SK-N-SH treated with all-trans-retinoic acid at 6 μM for 48 hours (cell line): ENCODE measurements at regions not wholly inside any gene's neighbourhood (a gene's known extent, or its start where the extent isn't known, plus 50 kb on each side); places are given as distances from the start of the nearest gene placed in this dataset.

ENCODE experiments used
- ATAC-seq: fragments of 200-7000 bp; cut with Tn5 transposase; 3 replicates; pipeline ENCODE4 v1.9.1; 2020; ENCODE audit warnings: mild to moderate bottlenecking, moderate library complexity
- ARNTL ChIP-seq: fragments of 450-650 bp; formaldehyde crosslinking; IDR thresholded peaks from 2 replicates; pipeline ENCODE4 v1.5.0; 2020; ENCODE audit warnings: low read depth, mild to moderate bottlenecking, moderate library complexity, borderline replicate concordance
- BACH2 ChIP-seq: fragments of 250-450 bp; sonication (Bioruptor Pico); IDR thresholded peaks from 2 replicates; pipeline ENCODE4 v1.9.0; 2021; ENCODE audit warnings: mild to moderate bottlenecking, borderline replicate concordance
- CREB5 ChIP-seq: fragments of 250-450 bp; sonication (Bioruptor Pico); IDR thresholded peaks from 2 replicates; pipeline ENCODE4 v1.5.1; 2020; ENCODE audit warnings: low read depth, mild to moderate bottlenecking, moderate library complexity
- CSDC2 ChIP-seq: fragments of 250-450 bp; sonication (Bioruptor Pico); IDR thresholded peaks from 2 replicates; pipeline ENCODE4 v1.5.0; 2020; ENCODE audit warnings: mild to moderate bottlenecking, moderate library complexity
- ESRRG ChIP-seq: fragments of 250-450 bp; sonication (Bioruptor Pico); IDR thresholded peaks from 2 replicates; pipeline ENCODE4 v1.6.1; 2021; ENCODE audit warnings: mild to moderate bottlenecking
- GLIS3 ChIP-seq: fragments of 250-450 bp; sonication (Bioruptor Pico); IDR thresholded peaks from 2 replicates; pipeline ENCODE4 v1.5.0; 2020; ENCODE audit warnings: mild to moderate bottlenecking, moderate library complexity
- ISL1 ChIP-seq: fragments of 250-450 bp; sonication (Bioruptor Pico); IDR thresholded peaks from 2 replicates; pipeline ENCODE4 v2.1.2; 2022; ENCODE audit warnings: mild to moderate bottlenecking, moderate library complexity
- OSR1 ChIP-seq: fragments of 250-450 bp; sonication (Bioruptor Pico); IDR thresholded peaks from 2 replicates; pipeline ENCODE4 v1.8.0; 2022; ENCODE audit warnings: moderate library complexity, mild to moderate bottlenecking, inconsistent platforms
- PPARA ChIP-seq: fragments of 250-450 bp; sonication (Bioruptor Pico); IDR thresholded peaks from 2 replicates; pipeline ENCODE4 v1.5.0; 2020; ENCODE audit warnings: mild to moderate bottlenecking, borderline replicate concordance
- RARB ChIP-seq: fragments of 250-450 bp; sonication (Bioruptor Pico); IDR thresholded peaks from 2 replicates; pipeline ENCODE4 v1.8.0; 2021; ENCODE audit warnings: mild to moderate bottlenecking, moderate library complexity
- SNAI2 ChIP-seq: fragments of 250-450 bp; sonication (Bioruptor Pico); IDR thresholded peaks from 2 replicates; pipeline ENCODE4 v1.5.0; 2020; ENCODE audit warnings: mild to moderate bottlenecking, moderate library complexity
- TCF4 ChIP-seq: fragments of 250-450 bp; sonication (Bioruptor Pico); IDR thresholded peaks from 2 replicates; pipeline ENCODE4 v1.8.0; 2021; ENCODE audit warnings: mild to moderate bottlenecking, moderate library complexity, borderline replicate concordance
- TOX ChIP-seq: fragments of 250-450 bp; sonication (Bioruptor Pico); IDR thresholded peaks from 2 replicates; pipeline ENCODE4 v1.8.0; 2021; ENCODE audit warnings: mild to moderate bottlenecking, moderate library complexity, borderline replicate concordance
- ZC3H10 ChIP-seq: fragments of 250-450 bp; sonication (Bioruptor Pico); IDR thresholded peaks from 2 replicates; pipeline ENCODE4 v1.5.1; 2021; ENCODE audit warnings: mild to moderate bottlenecking, moderate library complexity
- ZFP3 ChIP-seq: fragments of 250-450 bp; sonication (Bioruptor Pico); IDR thresholded peaks from 2 replicates; pipeline ENCODE4 v1.5.0; 2020; ENCODE audit warnings: mild to moderate bottlenecking, moderate library complexity
- ZFP30 ChIP-seq: fragments of 450-650 bp; formaldehyde crosslinking; IDR thresholded peaks from 2 replicates; pipeline ENCODE4 v1.5.0; 2022; ENCODE audit warnings: mild to moderate bottlenecking, moderate library complexity
- ZNF70 ChIP-seq: fragments of 450-650 bp; formaldehyde crosslinking; IDR thresholded peaks from 2 replicates; pipeline ENCODE4 v1.5.0; 2020; ENCODE audit warnings: mild to moderate bottlenecking, moderate library complexity
- ZNF8 ChIP-seq: fragments of 450-650 bp; formaldehyde crosslinking; IDR thresholded peaks from 2 replicates; pipeline ENCODE4 v1.5.0; 2020; ENCODE audit warnings: mild to moderate bottlenecking, moderate library complexity
- TF ChIP-seq, protein P1 (sequence below): fragments of 250-450 bp; sonication (Bioruptor Pico); IDR thresholded peaks from 2 replicates; pipeline ENCODE4 v1.5.1; 2021; ENCODE audit warnings: mild to moderate bottlenecking, moderate library complexity
- TF ChIP-seq, protein P2 (sequence below): fragments of 250-450 bp; sonication (Bioruptor Pico); IDR thresholded peaks from 2 replicates; pipeline ENCODE4 v1.8.0; 2021; ENCODE audit warnings: low read depth, mild to moderate bottlenecking, moderate library complexity, borderline replicate concordance
- TF ChIP-seq, protein P3 (sequence below): fragments of 250-450 bp; sonication (Bioruptor Pico); IDR thresholded peaks from 2 replicates; pipeline ENCODE4 v1.5.0; 2020; ENCODE audit warnings: mild to moderate bottlenecking, moderate library complexity
- TF ChIP-seq, protein P4 (sequence below): fragments of 250-450 bp; sonication (Bioruptor Pico); IDR thresholded peaks from 2 replicates; pipeline ENCODE4 v1.8.0; 2020; ENCODE audit warnings: mild to moderate bottlenecking, moderate library complexity, borderline replicate concordance

GRCh38 chr17:43328650-43329049 lies 70.1 kb upstream of the ARL4D start:
- no peak for ATAC-seq
- TF ChIP-seq BACH2 (CRISPR knock-in tag) (no peak), ZFP30 (CRISPR knock-in tag) (no peak), CSDC2 (CRISPR knock-in tag) (no peak), PPARA (CRISPR knock-in tag) (no peak), ZFP3 (CRISPR knock-in tag) (no peak), ZNF70 (CRISPR knock-in tag) (no peak), ESRRG (no peak), ISL1 (CRISPR knock-in tag) (no peak), GLIS3 (CRISPR knock-in tag) (no peak), RARB (CRISPR knock-in tag) (no peak), ARNTL (CRISPR knock-in tag) (no peak), ZC3H10 (CRISPR knock-in tag) (no peak)
- TF ChIP-seq, protein P1, sequence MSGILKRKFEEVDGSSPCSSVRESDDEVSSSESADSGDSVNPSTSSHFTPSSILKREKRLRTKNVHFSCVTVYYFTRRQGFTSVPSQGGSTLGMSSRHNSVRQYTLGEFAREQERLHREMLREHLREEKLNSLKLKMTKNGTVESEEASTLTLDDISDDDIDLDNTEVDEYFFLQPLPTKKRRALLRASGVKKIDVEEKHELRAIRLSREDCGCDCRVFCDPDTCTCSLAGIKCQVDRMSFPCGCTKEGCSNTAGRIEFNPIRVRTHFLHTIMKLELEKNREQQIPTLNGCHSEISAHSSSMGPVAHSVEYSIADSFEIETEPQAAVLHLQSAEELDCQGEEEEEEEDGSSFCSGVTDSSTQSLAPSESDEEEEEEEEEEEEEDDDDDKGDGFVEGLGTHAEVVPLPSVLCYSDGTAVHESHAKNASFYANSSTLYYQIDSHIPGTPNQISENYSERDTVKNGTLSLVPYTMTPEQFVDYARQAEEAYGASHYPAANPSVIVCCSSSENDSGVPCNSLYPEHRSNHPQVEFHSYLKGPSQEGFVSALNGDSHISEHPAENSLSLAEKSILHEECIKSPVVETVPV (CRISPR knock-in tag), result no peak
- TF ChIP-seq, protein P2, sequence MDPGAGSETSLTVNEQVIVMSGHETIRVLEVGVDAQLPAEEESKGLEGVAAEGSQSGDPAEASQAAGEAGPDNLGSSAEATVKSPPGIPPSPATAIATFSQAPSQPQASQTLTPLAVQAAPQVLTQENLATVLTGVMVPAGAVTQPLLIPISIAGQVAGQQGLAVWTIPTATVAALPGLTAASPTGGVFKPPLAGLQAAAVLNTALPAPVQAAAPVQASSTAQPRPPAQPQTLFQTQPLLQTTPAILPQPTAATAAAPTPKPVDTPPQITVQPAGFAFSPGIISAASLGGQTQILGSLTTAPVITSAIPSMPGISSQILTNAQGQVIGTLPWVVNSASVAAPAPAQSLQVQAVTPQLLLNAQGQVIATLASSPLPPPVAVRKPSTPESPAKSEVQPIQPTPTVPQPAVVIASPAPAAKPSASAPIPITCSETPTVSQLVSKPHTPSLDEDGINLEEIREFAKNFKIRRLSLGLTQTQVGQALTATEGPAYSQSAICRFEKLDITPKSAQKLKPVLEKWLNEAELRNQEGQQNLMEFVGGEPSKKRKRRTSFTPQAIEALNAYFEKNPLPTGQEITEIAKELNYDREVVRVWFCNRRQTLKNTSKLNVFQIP (CRISPR knock-in tag), result no peak

- TF ChIP-seq ZFP30 (CRISPR knock-in tag), result no peak
- TF ChIP-seq ZFP3 (CRISPR knock-in tag), result no peak
- TF ChIP-seq BACH2 (CRISPR knock-in tag), result no peak
- TF ChIP-seq ZC3H10 (CRISPR knock-in tag), result no peak
- TF ChIP-seq TCF4, result no peak
- no peak for TF ChIP-seq CSDC2 (CRISPR knock-in tag)
- TF ChIP-seq TOX (CRISPR knock-in tag), result no peak
- TF ChIP-seq RARB (CRISPR knock-in tag), result no peak
- TF ChIP-seq, all 23 proteins: peak for 0
- ATAC-seq, result no peak
Measured at GRCh38 chr17:43327834-43328420, 70.9 kb upstream of the ARL4D start.

DNA sequence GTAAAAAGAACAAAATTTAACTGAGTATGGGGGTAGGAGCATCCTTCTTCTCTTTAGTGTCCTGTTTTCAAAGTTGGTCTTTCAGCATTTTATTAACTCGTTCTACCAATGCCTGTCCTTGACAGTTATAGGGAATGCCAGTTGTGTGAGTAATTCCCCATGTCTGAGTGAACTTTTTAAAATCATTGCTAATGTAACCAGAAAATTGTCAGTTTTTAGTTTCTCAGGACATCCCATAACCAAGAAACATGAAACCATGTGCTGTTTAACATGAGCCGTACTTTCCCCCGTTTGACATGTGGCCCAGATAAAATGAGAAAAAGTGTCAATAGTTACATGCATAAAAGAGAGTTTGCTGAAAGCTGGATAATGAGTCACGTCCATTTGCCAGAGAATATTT lies 71.4 kb upstream of the ARL4D start:
- peak; percentile 53 for ATAC-seq
- TF ChIP-seq SNAI2 (CRISPR knock-in tag) (no peak), OSR1 (CRISPR knock-in tag) (no peak), TOX (CRISPR knock-in tag) (no peak), ZFP30 (CRISPR knock-in tag) (no peak), ZC3H10 (CRISPR knock-in tag) (no peak), RARB (CRISPR knock-in tag) (no peak), BACH2 (CRISPR knock-in tag) (no peak), ZNF70 (CRISPR knock-in tag) (no peak), ISL1 (CRISPR knock-in tag) (no peak), ESRRG (no peak), TCF4 (no peak), CREB5 (CRISPR knock-in tag) (no peak), ZNF8 (no peak), ARNTL (CRISPR knock-in tag) (no peak), GLIS3 (CRISPR knock-in tag) (no peak)
- TF ChIP-seq, protein P3, sequence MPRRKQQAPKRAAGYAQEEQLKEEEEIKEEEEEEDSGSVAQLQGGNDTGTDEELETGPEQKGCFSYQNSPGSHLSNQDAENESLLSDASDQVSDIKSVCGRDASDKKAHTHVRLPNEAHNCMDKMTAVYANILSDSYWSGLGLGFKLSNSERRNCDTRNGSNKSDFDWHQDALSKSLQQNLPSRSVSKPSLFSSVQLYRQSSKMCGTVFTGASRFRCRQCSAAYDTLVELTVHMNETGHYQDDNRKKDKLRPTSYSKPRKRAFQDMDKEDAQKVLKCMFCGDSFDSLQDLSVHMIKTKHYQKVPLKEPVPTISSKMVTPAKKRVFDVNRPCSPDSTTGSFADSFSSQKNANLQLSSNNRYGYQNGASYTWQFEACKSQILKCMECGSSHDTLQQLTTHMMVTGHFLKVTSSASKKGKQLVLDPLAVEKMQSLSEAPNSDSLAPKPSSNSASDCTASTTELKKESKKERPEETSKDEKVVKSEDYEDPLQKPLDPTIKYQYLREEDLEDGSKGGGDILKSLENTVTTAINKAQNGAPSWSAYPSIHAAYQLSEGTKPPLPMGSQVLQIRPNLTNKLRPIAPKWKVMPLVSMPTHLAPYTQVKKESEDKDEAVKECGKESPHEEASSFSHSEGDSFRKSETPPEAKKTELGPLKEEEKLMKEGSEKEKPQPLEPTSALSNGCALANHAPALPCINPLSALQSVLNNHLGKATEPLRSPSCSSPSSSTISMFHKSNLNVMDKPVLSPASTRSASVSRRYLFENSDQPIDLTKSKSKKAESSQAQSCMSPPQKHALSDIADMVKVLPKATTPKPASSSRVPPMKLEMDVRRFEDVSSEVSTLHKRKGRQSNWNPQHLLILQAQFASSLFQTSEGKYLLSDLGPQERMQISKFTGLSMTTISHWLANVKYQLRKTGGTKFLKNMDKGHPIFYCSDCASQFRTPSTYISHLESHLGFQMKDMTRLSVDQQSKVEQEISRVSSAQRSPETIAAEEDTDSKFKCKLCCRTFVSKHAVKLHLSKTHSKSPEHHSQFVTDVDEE (CRISPR knock-in tag), result no peak
- TF ChIP-seq, protein P1 (CRISPR knock-in tag), result no peak
- TF ChIP-seq, protein P4, sequence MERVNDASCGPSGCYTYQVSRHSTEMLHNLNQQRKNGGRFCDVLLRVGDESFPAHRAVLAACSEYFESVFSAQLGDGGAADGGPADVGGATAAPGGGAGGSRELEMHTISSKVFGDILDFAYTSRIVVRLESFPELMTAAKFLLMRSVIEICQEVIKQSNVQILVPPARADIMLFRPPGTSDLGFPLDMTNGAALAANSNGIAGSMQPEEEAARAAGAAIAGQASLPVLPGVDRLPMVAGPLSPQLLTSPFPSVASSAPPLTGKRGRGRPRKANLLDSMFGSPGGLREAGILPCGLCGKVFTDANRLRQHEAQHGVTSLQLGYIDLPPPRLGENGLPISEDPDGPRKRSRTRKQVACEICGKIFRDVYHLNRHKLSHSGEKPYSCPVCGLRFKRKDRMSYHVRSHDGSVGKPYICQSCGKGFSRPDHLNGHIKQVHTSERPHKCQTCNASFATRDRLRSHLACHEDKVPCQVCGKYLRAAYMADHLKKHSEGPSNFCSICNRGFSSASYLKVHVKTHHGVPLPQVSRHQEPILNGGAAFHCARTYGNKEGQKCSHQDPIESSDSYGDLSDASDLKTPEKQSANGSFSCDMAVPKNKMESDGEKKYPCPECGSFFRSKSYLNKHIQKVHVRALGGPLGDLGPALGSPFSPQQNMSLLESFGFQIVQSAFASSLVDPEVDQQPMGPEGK, result no peak
- TF ChIP-seq, protein P2 (CRISPR knock-in tag), result no peak
